HG03354 (cell line): ENCODE measurements at regions not wholly inside any gene's neighbourhood (a gene's known extent, or its start where the extent isn't known, plus 50 kb on each side); places are given as distances from the start of the nearest gene placed in this dataset.
"Not testable (repeated sequence)": the region's sequence is repeated elsewhere in the genome, so short reads cannot be mapped to it uniquely, and the experiment has no call there.

Experiments
- ATAC-seq: cut with Tn5 transposase; IDR thresholded peaks from one replicate; pipeline ENCODE4 v1.9.1; 2021; ENCODE audit warnings: mild to moderate bottlenecking; ENCODE audit not compliant: unreplicated experiment, poor library complexity, severe bottlenecking

DNA sequence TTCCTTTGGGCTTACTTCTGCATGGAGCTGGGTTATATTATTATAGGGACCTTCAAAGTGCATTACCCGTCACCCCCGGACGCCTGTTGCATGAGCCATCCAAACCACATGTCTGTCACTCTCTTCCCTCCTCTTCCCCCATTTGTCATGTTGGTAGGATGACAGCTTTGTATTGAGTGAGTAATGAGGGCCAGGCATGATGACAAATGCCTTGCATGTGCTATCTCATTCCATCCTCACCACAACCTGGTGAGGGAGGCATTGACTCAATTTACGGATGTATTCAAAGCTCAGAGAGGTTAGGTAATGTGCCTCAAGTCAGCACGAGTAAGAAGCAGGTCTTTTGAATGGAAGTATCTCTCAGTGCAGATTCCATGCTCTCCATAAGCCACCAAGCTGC is 510.5 kb upstream of the TNP1 start:
- ATAC-seq = no peak

DNA sequence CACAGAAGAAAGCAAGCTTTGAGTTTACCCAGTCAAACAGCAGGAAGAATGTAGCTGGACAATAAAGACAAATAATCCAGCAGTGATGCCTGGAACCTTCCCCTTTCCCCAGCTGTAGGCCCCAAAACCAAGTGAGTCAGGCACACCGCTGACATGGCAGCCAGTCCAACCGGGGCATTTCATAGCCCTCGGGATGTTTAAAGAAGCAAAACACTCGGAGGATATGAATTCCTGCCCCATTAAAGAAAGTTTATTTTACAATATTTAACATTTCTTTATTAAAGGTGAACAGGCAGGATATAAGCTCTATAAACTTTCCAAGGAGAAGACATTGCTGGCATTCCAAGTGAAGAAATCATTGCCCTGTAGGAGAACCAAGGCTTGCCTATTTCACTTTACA is 507.6 kb upstream of the TNP1 start:
- ATAC-seq = no peak

- no peak for ATAC-seq
Observed at GRCh38 chr2:217366966-217367365, 507.1 kb upstream of the TNP1 start.

DNA sequence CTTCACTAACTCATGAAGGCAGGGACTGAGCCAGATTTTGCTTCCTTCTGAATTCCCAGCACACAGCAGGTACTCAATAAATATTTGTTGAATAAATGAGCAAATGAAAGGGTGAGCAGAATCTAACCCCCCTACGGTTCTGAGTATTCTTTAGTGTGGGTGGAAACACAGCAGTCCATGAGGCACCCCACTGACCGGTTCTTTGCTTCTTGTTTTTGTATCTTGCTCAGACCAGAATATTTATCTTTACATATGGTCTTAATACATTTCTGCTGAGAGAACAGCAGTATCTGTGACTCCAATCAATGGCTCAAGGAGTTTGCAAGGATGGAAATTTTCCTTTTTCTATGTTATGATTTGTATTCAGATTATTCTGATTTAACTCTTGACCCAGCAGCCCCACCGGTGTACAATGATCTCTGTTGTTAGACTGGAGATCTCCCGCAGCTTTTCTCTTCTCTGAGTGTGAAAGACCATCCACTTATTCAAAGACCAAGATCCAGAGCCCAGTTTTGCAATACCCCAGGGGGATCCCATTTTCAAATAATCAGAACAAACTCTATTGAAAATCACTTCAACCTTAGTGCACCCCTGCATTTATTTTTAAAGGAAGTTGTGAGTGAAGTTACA is 506.5 kb upstream of the TNP1 start:
- ATAC-seq = no peak

DNA sequence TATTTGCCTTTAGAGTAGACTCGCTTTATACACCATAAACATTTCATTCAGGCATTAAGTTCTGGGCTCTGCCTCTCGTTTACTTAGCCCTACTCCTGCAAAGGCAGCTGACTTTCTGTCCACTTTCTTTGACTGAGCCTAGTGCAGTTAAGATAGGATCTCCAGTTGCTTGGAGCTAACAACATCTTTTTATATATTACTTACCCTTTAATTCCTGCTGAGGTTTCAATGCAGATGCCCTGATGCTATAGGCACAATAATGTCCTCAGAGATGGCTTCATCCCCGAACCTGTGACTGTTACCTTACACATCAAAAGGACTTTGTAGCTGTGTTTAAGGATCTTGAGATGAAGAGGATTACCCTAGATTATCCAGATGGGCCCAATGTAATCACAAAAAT is 505.8 kb upstream of the TNP1 start:
- ATAC-seq = no peak

- ATAC-seq = no peak
Observed at GRCh38 chr2:217364224-217364623, 504.4 kb upstream of the TNP1 start.

DNA sequence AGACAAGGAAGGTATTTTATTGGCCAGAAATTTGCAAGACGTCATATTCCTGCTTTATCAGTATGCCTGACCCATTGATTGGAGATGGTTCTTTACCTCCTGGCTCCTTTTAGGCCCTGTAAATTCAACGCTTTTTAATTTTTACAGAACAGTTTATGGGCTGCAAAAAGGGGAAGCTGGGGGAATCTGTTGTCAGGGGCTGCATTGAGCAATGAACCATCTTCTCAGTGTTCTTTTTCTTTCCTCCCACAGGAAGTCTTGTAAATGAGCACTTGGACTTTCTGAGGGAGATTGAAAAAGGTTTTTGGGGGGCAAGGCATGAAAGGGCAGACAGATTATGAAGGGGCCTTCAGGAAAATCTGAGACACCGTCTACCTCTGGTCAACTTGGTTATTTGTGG is 503.6 kb upstream of the TNP1 start:
- ATAC-seq = no peak

DNA sequence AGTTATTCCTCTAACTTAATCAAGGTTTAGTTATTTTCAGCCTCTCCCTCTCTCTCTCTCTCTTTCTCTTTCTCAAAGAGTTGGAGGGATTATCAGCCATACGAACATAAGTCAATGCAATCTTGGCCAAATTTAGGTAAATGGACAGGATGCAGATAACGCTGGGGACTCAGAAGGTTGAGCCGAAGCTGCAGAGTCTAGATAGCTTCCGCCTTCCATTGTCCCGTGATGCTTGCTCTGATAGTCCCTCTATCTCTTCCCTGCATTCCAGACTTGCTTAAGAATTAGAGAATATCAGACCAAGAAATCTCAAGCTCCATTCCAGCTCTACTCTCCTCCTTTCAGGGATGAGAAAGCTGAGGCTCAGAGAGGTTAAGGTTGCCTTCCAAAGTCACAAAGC is 502.8 kb upstream of the TNP1 start:
- no peak for ATAC-seq

DNA sequence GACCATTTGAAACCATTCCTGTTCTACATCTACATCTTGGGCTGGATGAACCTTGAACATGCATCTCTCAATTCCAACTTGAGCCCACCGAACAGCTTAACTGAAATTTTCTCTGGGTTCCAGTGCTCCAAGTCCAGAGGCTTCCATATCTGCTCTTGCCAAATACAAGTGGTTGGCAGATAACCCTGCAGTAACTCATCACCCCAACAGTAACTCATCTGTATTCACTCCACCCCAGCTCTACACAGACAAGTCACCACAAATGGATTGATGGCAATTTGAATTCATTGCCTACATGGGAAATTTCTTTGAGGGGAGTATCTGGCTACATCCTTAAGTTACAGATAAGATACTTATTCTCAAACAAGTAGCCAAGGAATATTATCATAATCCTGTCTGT is 502.4 kb upstream of the TNP1 start:
- no peak for ATAC-seq

DNA sequence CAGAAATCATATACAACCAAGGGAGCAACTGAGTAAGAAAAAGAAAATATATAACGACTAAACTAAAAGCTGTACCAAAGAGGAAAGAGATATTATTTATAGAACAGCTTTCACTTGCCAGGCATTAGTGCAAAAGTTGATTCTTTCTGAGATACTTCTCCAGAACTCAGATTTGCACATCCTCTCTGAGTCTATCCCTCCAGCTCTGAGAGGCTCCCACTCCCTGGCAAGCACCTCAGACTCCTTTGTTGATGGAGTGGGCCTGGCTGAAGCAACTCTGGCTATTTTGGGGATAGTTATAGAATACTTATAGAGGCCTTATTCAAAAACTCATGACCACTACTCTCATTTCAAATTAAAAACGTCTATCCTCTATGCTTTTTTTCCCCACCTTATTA is 501.6 kb upstream of the TNP1 start:
- no peak for ATAC-seq

DNA sequence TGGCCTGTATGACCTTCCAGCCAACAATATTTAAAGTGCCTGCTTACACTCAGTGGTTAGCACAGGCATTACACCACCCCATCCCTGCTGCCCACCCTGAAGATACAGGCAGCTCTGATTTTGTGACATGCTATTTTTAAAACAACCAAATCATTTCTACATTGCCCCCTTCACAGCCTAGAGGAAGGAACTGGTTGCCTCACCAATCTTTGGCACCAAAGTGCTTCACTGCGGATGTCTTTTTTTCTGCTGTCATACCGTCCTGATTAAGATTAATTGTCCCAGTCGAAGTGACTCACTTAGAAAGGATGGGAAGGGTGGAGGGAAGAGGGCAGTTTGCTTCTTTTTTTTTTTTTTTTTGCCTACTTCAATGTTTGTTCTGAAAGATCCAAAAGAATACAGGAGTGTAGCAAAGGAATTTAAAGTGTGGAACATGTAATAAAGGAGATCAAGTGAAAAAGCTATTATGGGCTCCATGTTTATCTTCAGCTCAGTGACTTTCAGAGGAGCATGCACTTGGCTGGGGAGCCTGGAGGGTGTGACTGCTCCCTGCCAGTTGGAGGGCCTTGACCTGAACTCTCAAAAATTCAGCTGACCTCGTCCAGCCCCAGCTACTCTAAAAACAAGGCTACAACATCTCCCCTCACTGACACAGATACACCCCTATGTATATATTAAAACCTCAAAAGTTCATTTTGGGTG is 501.1 kb upstream of the TNP1 start:
- ATAC-seq = no peak

DNA sequence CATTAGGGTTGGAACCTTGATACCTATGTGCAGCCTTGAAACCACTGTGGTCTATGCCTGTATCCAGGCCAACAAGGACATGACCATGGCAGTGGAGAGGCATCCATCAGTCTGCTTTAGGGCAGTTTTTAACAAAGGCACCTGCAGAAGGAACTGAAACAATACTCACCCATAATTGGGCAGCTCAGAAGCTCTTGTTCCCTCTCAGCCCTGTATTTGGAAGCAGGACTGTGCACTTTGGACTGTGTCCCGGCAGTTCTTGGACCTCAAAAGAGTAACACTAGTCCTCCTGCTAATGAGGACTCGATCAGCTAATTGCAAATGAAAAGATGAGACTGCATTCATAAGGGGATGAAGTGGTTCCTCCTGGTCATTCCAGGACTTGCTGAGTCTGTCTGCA is 500.2 kb upstream of the TNP1 start:
- ATAC-seq = no peak

DNA sequence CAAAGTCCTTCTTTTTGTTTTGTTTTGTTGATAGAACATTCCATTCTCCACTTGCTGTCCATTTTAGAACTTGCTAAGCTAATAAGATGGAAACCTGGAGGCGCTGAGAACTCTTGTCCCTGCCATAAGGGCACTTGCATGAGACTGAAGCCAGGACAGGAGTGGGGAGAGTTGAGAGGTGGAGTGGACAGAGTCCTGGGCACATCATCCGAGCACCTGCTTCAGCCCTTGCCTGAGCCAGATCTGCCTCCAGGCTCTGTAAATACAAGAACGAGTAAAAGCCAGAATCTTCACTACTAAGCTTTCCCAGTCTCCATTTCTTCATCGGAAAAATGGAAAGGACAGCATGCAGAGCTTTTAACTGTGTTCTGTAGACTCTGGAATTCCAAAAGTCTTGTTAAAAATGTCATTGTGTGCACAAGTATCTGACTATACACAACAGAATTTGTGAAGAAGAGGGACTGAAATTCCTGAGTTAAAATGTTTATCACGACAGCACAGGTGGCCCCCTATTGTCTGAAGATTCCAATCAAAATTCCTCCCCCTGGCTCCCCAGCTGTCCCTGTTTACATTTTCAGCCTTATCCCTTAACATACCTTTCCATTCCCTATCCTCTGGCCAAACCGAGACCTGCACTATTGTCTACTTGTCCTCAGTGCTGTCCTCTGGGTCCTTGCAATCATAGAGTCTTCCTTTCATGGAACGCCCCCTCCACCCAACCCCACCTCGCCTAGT is 498.2 kb upstream of the TNP1 start:
- ATAC-seq = no peak

- ATAC-seq = no peak
Observed at GRCh38 chr2:217356781-217357180, 496.9 kb upstream of the TNP1 start.

- no peak for ATAC-seq
Observed at GRCh38 chr2:217356142-217356541, 496.3 kb upstream of the TNP1 start.

GRCh38 chr2:217353591-217353990 is 493.7 kb upstream of the TNP1 start:
- ATAC-seq = no peak

GRCh38 chr2:217351378-217351777 is 491.5 kb upstream of the TNP1 start:
- no peak for ATAC-seq

DNA sequence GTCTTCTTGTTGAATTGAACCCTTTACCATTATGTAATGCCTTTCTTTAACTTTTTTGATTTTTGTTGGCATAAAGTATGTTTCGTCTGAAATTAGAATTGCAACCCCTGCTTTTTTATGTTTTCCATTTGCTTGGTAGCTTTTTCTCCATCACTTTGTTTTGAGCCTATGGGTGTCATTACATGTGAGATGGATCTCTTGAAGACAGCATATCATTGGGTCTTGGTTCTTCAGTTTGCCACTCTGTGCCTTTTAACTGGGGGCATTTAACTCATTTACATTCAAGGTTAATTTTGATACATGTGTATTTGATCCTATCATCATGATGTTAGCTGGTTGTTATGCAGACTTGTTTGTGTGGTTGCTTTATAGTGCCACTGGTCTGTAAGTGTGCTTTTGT is 489.4 kb upstream of the TNP1 start:
- ATAC-seq = no peak

DNA sequence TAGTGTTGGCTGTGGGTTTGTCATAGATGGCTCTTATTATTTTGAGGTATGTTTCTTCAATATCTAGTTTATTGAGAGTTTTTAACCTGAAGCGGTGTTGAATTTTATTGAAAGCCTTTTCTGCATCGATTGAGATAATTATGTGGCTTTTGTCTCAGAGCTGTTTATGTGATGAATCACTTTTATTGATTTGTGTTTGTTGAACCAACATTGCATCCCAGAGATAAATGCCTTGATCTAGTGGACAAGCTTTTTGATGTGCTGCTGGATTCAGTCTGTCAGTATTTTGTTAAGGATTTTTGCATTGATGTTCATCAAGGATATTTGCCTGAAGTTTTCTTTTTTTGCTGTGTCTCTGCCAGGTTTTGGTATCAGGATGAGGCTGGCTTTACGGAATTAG is 487.8 kb upstream of the TNP1 start:
- not testable (repeated sequence) for ATAC-seq

GRCh38 chr2:217346043-217346442 is 486.2 kb upstream of the TNP1 start:
- not testable (repeated sequence) for ATAC-seq

DNA sequence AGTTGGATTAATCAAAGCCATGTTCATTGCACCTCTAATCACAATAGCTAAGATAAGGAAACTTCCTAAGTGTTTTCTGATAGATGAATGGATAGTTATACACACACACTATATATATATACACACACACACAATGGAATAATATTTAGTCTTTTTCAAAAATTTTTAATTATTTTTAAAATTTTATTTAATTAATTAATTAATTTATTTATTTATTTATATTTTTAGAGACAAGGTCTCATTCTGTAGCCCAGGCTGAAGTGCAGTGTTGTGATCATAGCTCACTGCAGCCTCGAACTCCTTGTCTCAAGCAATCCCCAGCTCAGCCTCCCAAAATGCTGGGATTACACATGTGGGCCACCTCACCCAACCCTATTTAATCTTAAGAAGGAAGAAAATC is 481.0 kb upstream of the TNP1 start:
- ATAC-seq = no peak
